Thyroid gland (tissue), 4 donors: ENCODE measurements at regions not wholly inside any gene's neighbourhood (a gene's known extent, or its start where the extent isn't known, plus 50 kb on each side); places are given as distances from the start of the nearest gene placed in this dataset.

Experiments
- DNase-seq, 2 donors: peaks; one replicate each; pipeline ENCODE4 v3.0.0-alpha.2; 2019
- H3K27ac ChIP-seq, 3 donors: fragments of 200-600 bp; sonication (generic); 1 replicate in 2 of 3; 2 replicates in 1 of 3; pipeline ENCODE4 v1.5.1; 2016 to 2019; ENCODE audit warnings: mild to moderate bottlenecking in 1 of 3, moderate library complexity in 1 of 3
- H3K27me3 ChIP-seq: fragments of 200-600 bp; sonication (generic); one replicate; pipeline ENCODE4 v1.5.1; 2019
- H3K36me3 ChIP-seq, 2 donors: fragments of 200-600 bp; sonication (generic); one replicate each; pipeline ENCODE4 v1.5.1; 2016 to 2019
- H3K4me1 ChIP-seq, 2 donors: fragments of 200-600 bp; sonication (generic); one replicate each; pipeline ENCODE4 v1.5.1; 2017 to 2019
- H3K4me3 ChIP-seq, 3 donors: fragments of 200-600 bp; sonication (generic); replicated peaks in 1 of 3; 1 replicate in 2 of 3; 2 replicates in 1 of 3; pipeline ENCODE4 v1.5.1; 2016; ENCODE audit warnings: mild to moderate bottlenecking in 1 of 3
- H3K9me3 ChIP-seq: fragments of 200-600 bp; sonication (generic); one replicate; pipeline ENCODE4 v1.5.1; 2017
- CTCF ChIP-seq, 6 experiments: fragments of 200-600 bp in 3 of 6; fragments of 450-650 bp in 3 of 6; sonication (generic) in 3 of 6; IDR thresholded peaks; one replicate each; pipeline ENCODE4 v1.5.1; 2016 to 2019; ENCODE audit warnings: antibody characterized with exemption in 6 of 6, mild to moderate bottlenecking in 2 of 6, inconsistent platforms in 1 of 6, moderate library complexity in 1 of 6
- POLR2A ChIP-seq, 2 donors: fragments of 450-650 bp; IDR thresholded peaks; one replicate each; pipeline ENCODE4 v1.6.1; 2017; ENCODE audit warnings: antibody characterized with exemption in 2 of 2, mild to moderate bottlenecking in 2 of 2, moderate library complexity in 1 of 2
- WGBS, 2 donors: methylation state at CpG; one replicate each; pipeline ENCODE4 v1.1.5; 2017; 5-methylcytosine and 5-hydroxymethylcytosine counted together
- intact Hi-C: fragments of 100-400 bp; cut with DNase I; formaldehyde crosslinking; loops from one replicate; pipeline ENCODE4 v1.15.1; 2023

GRCh38 chr3:193130576-193130975, 110.4 kb upstream of the PLAAT1 start:
- no peak for DNase-seq
- 92 to 94% methylated on average over 4 of the region's 4 CpGs for WGBS, 2 donors
- intact Hi-C loops, result no loop called here
- Histone ChIP-seq H3K4me1 (no peaks in the 10 kb centered on the region), H3K9me3 (no peaks in the 10 kb centered on the region), H3K27me3 (no peaks in the 10 kb centered on the region), H3K36me3 (no peaks in the 10 kb centered on the region), H3K27ac (no peak overlapping the region), H3K4me3 (no peak overlapping the region)
- TF ChIP-seq CTCF (IDR thresholded peaks at IDR 0.05), result no peak
- TF ChIP-seq POLR2A (IDR thresholded peaks at IDR 0.05), result no peak

GRCh38 chr3:193132241-193132640, 108.8 kb upstream of the PLAAT1 start:
- TF ChIP-seq POLR2A (IDR thresholded peaks at IDR 0.05) (no peak), CTCF (IDR thresholded peaks at IDR 0.05) (no peak)
- no peaks in the 10 kb centered on the region for H3K9me3 ChIP-seq
- H3K27me3 ChIP-seq, result no peaks in the 10 kb centered on the region
- no peaks in the 10 kb centered on the region for H3K36me3 ChIP-seq
- H3K4me3 ChIP-seq, result no peak overlapping the region
- H3K27ac ChIP-seq, result no peak overlapping the region
- WGBS, 2 donors, result 64 to 73% methylated on average over 2 of the region's 2 CpGs
- no peak for DNase-seq
- H3K4me1 ChIP-seq, result no peaks in the 10 kb centered on the region
- intact Hi-C loops, result no loop called here

DNA sequence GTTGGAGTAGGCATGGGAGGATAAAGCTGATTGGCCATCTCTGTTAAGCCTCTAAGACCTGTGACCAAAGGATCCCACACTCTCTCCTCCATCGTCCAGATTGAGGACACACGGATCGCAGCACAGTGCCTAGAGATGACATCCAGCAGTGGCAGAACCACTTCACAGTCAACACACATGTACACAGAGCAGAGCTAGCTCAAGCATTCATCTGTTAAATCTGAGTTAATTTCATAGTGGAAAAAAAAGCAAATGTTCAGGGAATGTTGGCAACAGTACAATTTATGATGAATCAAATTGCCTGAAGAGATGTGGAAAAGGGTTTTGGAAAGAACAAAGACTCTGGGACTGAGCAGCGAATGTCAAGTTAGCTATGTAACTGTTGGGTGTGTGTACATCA, 108.1 kb upstream of the PLAAT1 start:
- Histone ChIP-seq H3K27ac (no peak overlapping the region), H3K4me1 (no peaks in the 10 kb centered on the region), H3K27me3 (no peaks in the 10 kb centered on the region), H3K36me3 (no peaks in the 10 kb centered on the region), H3K4me3 (no peak overlapping the region), H3K9me3 (no peaks in the 10 kb centered on the region)
- DNase-seq, result no peak
- intact Hi-C loops, result no loop called here
- TF ChIP-seq CTCF (IDR thresholded peaks at IDR 0.05) (no peak), POLR2A (IDR thresholded peaks at IDR 0.05) (no peak)
- 61 to 80% methylated on average over 4 of the region's 4 CpGs for WGBS, 2 donors

DNA sequence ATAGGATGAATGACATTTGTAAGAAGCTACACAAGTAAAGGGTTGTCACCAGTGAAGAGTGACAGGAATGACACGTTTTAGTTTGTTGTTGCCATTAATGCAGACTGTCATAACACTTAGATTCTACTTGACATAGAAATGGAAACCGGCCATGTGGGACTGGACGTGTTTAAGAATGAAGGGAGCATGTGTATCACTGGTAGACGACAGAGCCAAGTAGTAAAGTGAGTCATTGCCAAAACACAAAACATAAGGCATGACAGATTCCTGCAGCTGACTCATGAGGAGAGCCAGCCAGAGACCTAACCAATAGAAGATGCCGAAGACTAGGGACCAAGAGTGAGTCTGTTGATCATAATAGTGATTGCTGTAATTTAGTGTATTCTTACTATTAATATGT, 106.2 kb upstream of the PLAAT1 start:
- Histone ChIP-seq H3K27ac (no peak overlapping the region), H3K4me3 (no peak overlapping the region), H3K36me3 (no peaks in the 10 kb centered on the region), H3K9me3 (no peaks in the 10 kb centered on the region), H3K27me3 (no peaks in the 10 kb centered on the region), H3K4me1 (no peaks in the 10 kb centered on the region)
- TF ChIP-seq CTCF (IDR thresholded peaks at IDR 0.05), result no peak
- TF ChIP-seq POLR2A (IDR thresholded peaks at IDR 0.05), result no peak
- WGBS, 2 donors, result 67 to 69% methylated on average over 5 of the region's 5 CpGs
- intact Hi-C loops, result no loop called here
- no peak for DNase-seq

DNA sequence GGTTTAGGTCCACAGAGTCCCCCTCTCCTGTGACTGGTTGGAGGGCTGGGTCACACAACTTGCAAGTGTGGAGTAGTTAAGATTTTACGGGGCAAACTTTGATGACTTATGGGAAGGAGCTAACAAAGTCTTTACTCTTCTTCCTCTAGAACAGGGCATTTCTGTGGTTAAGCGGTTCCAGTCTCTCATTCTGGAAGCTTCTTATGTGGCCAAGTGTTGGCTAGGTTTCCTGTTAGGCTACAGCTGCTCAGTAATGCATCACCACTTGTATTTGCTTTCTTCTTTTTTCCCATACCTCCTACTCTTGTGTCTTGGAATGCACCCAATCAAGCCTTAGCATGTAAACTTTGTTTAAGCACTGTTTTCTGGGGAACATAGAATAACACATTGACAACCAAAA, 100.6 kb upstream of the PLAAT1 start:
- DNase-seq, result no peak
- Histone ChIP-seq H3K36me3 (no peaks in the 10 kb centered on the region), H3K27ac (no peak overlapping the region), H3K4me1 (no peaks in the 10 kb centered on the region), H3K27me3 (no peaks in the 10 kb centered on the region), H3K4me3 (no peak overlapping the region), H3K9me3 (no peaks in the 10 kb centered on the region)
- 65 to 78% methylated on average over 2 of the region's 2 CpGs for WGBS, 2 donors
- intact Hi-C loops, result no loop called here
- TF ChIP-seq CTCF (IDR thresholded peaks at IDR 0.05) (no peak), POLR2A (IDR thresholded peaks at IDR 0.05) (no peak)
